ENCODE measurements at regions not wholly inside any gene's neighbourhood (a gene's known extent, or its start where the extent isn't known, plus 50 kb on each side); places are given as distances from the start of the nearest gene placed in this dataset.
"Not testable (repeated sequence)": the region's sequence is repeated elsewhere in the genome, so short reads cannot be mapped to it uniquely, and the experiment has no call there.

DNA sequence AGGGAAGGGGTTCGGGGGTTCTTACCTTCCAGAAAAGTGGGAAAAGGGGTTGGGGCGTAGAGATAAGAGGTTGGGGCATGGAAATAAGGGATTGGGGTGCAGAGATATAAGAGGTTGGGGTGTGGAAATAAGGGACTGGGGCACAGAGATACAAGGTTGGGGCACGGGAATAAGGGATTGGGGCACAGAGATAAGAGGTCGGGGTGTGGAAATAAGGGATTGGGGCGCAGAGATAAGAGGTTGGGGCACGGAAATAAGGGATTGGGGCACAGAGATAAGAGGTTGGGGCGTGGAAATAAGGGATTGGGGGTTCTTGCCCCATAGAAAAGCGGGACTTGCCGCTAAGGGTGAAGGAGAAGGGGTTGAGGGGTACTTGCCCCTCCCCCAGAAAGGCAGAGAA lies 183.9 kb downstream of the CD83 start:
- not testable (repeated sequence) for DNase-seq (ENCODE audit: insufficient read length, low spot score, missing footprints)

DNA sequence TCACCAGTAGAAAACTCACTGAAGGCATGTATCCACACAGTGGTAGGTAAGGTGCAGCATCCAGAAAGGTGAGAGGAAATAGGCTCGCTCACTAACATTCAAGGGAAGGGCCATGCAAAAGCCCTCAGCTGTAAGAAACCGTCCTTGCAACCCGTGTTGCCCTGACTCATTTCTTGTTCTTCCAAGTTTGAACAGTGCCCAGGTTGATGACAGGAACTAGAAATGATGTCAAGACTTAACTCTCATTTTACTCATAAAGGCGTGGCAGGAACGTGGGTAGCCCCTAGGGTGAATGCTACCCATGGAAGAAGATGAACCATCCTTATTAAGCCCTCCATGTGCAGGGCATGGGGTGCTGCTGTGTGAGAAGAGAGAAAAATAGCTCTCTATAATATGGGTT lies 187.6 kb downstream of the CD83 start:
- Histone ChIP-seq H3K27me3 (ENCODE audit: insufficient read depth, low read length) (no peaks in the 10 kb centered on the region), H3K4me2 (ENCODE audit: insufficient read depth, low read length) (no peak overlapping the region), H3K9me3 (ENCODE audit: low read depth, low read length) (no peaks in the 10 kb centered on the region), H2AFZ (ENCODE audit: low read length) (no peak overlapping the region), H3K36me3 (ENCODE audit: insufficient read depth, low read length) (no peaks in the 10 kb centered on the region), H3K4me1 (ENCODE audit: insufficient read depth, low read length) (no peaks in the 10 kb centered on the region), H3K4me3 (ENCODE audit: insufficient read depth, low read length) (no peak overlapping the region), H3K27ac (ENCODE audit: low read depth, low read length) (no peak overlapping the region), H3K79me2 (ENCODE audit: insufficient read depth, low read length) (no peaks in the 10 kb centered on the region), H4K20me1 (ENCODE audit: insufficient read depth, low read length) (no peaks in the 10 kb centered on the region)
- no peak for TF ChIP-seq CTCF (IDR thresholded peaks at IDR 0.05; ENCODE audit: extremely low read depth, low read depth, low read length)
- no peak for DNase-seq (ENCODE audit: insufficient read length, low spot score, missing footprints)

More for the DNA sequence above, 183.9 kb downstream of the CD83 start:
- H4K20me1 ChIP-seq (ENCODE audit: insufficient read depth, low read length); H3K79me2 ChIP-seq (ENCODE audit: insufficient read depth, low read length); H3K4me2 ChIP-seq (ENCODE audit: insufficient read depth, low read length); H3K4me3 ChIP-seq (ENCODE audit: insufficient read depth, low read length); H3K27me3 ChIP-seq (ENCODE audit: insufficient read depth, low read length); H3K9me3 ChIP-seq (ENCODE audit: low read depth, low read length); H3K4me1 ChIP-seq (ENCODE audit: insufficient read depth, low read length); H3K36me3 ChIP-seq (ENCODE audit: insufficient read depth, low read length); H3K27ac ChIP-seq (ENCODE audit: low read depth, low read length); H2AFZ ChIP-seq (ENCODE audit: low read length): not testable (repeated sequence)

- H3K4me1 ChIP-seq (ENCODE audit: insufficient read depth, low read length): no peaks in the 10 kb centered on the region
- H3K9me3 ChIP-seq (ENCODE audit: low read depth, low read length): no peaks in the 10 kb centered on the region
- DNase-seq (ENCODE audit: insufficient read length, low spot score, missing footprints): no peak
- no peak overlapping the region for H3K4me3 ChIP-seq (ENCODE audit: insufficient read depth, low read length)
- H2AFZ ChIP-seq (ENCODE audit: low read length): no peak overlapping the region
- H3K36me3 ChIP-seq (ENCODE audit: insufficient read depth, low read length): no peaks in the 10 kb centered on the region
- no peaks in the 10 kb centered on the region for H3K27me3 ChIP-seq (ENCODE audit: insufficient read depth, low read length)
- no peaks in the 10 kb centered on the region for H4K20me1 ChIP-seq (ENCODE audit: insufficient read depth, low read length)
- H3K4me2 ChIP-seq (ENCODE audit: insufficient read depth, low read length): no peak overlapping the region
- no peak overlapping the region for H3K27ac ChIP-seq (ENCODE audit: low read depth, low read length)
- no peaks in the 10 kb centered on the region for H3K79me2 ChIP-seq (ENCODE audit: insufficient read depth, low read length)
- no peak for TF ChIP-seq CTCF (IDR thresholded peaks at IDR 0.05; ENCODE audit: extremely low read depth, low read depth, low read length)
These were observed 188.1 kb downstream of the CD83 start for GRCh38 chr6:14305624-14306023.

GRCh38 chr6:14306151-14306906 lies 188.8 kb downstream of the CD83 start:
- DNase-seq (ENCODE audit: insufficient read length, low spot score, missing footprints): no peak
- H3K4me3 ChIP-seq (ENCODE audit: insufficient read depth, low read length): no peak overlapping the region
- no peaks in the 10 kb centered on the region for H3K36me3 ChIP-seq (ENCODE audit: insufficient read depth, low read length)
- no peaks in the 10 kb centered on the region for H3K9me3 ChIP-seq (ENCODE audit: low read depth, low read length)
- TF ChIP-seq CTCF (IDR thresholded peaks at IDR 0.05; ENCODE audit: extremely low read depth, low read depth, low read length): no peak
- H4K20me1 ChIP-seq (ENCODE audit: insufficient read depth, low read length): no peaks in the 10 kb centered on the region
- H3K4me1 ChIP-seq (ENCODE audit: insufficient read depth, low read length): no peaks in the 10 kb centered on the region
- H3K27me3 ChIP-seq (ENCODE audit: insufficient read depth, low read length): no peaks in the 10 kb centered on the region
- H3K27ac ChIP-seq (ENCODE audit: low read depth, low read length): no peak overlapping the region
- no peak overlapping the region for H2AFZ ChIP-seq (ENCODE audit: low read length)
- no peaks in the 10 kb centered on the region for H3K79me2 ChIP-seq (ENCODE audit: insufficient read depth, low read length)
- no peak overlapping the region for H3K4me2 ChIP-seq (ENCODE audit: insufficient read depth, low read length)
